ENCODE measurements at regions not wholly inside any gene's neighbourhood (a gene's known extent, or its start where the extent isn't known, plus 50 kb on each side); places are given as distances from the start of the nearest gene placed in this dataset.

GRCh38 chr6:15735567-15736265, 72.9 kb upstream of the DTNBP1 start:
- DNase-seq (ENCODE audit: low spot score) = no peak

DNA sequence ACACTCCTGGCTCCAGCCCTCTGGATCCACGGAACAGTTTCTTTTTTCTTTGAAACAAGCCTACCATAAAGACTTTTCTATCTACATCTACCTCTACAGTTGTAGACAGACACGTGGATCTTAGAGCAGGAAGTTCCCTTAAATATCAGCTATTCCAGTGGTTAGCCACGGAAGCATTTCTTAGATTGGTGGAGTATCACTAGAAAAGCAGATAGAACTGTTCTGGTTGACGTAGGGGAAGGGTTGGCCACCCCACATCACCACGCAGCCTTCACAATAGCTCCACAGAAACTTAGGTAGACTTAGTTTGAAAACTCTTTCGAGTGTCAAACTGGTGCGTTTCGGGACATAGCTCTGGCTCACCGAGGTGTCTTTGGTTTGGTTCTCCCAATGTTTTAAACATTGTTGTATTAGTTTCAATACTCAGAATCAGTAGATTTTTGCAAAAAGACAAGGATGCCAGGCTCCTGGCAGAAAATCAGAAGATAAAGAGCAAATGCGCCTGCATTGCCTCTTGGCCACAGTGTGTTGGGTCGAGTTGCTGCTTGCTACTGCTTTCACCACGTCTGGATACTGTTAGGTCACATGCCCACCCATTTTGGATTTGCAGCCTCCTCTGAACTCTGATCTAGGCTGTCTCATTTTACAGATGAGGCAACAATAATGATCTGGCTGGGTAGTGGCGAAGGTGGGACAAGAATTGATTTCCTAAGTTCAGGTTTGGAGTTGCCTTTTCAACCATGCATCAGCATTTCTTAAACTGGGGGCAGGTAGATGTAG, 71.5 kb upstream of the DTNBP1 start:
- DNase-seq (ENCODE audit: low spot score) = no peak

GRCh38 chr6:15730922-15731321, 68.1 kb upstream of the DTNBP1 start:
- DNase-seq (ENCODE audit: low spot score) = no peak

DNA sequence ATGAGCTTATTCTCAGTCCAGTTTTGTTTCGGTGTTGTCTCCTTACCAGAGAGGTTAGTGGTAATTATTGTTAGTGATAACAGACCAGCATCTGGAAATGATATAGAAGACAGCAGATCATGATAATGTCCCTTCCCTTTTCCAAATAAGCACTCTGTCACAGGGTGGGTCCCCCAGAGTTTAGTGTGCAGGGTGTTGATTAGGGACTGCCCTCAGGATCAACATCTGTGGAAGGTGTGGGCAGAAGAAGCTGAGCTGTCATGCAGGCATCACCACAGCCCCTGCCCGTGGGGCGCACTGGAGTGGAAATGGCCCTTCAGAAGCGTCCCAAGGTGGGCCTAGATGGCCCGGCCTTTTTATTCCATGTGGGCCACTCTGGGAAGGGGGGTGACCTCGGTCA, 67.6 kb upstream of the DTNBP1 start:
- DNase-seq (ENCODE audit: low spot score) = peak; percentile 16

GRCh38 chr6:15722731-15723130, 59.9 kb upstream of the DTNBP1 start:
- no peak for DNase-seq (ENCODE audit: low spot score)

DNA sequence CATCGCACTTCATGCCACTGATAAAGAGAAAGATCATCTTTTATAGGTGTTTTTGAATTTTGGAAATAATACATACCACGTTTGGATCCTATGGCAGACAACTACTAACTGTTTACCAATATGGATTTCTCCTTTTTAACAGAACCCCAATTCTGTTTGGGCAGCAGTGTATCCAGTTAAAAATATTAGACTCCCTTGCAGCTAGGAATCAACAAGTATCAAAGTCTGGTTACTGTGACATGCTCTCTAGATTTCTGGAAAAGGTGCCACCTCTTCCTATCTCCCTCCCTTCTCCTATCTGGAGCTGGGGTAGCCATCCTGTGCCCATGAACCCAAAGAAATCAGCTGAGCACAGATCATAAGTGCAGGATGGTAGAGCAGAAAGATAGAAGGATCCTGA, 54.1 kb upstream of the DTNBP1 start:
- DNase-seq (ENCODE audit: low spot score) = no peak

DNA sequence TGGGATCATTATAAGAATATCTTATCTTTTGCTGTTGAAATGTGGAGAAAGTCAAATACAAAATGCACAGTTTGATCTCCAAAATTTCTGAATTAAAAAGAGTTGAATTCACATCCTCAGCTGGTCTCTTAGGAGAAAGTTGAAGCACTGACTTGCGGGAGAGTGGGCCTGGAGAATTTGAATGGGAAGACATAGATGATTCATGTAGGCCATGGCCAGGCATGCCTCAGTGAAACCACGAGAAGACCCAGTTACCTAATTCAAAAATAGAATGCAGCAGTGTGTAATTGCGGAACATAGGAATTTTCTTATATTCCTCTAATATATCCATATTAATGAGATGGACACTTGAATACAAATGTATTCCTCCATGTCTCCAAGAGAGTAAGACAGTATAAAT, 53.0 kb upstream of the DTNBP1 start:
- DNase-seq (ENCODE audit: low spot score) = no peak

DNA sequence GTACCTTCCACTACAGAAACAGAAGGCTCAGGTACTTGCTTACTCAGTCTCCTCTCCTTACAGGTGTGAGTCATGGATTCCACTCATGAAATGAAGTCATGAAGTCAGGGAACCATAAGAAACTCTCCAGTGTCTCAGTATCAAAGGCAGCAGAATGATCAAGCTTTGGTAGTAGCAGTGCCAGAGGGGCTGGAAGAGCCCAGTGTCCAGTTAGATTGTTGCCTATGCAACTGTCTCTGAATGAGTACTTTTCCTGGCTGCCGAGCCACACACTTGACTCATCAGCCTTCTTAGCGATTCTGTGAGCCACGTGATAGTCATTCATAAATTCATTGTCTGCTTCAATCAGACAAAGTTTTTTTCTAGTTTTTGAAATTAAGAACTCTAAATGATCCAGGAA, 52.2 kb upstream of the DTNBP1 start:
- DNase-seq (ENCODE audit: low spot score) = no peak

- DNase-seq (ENCODE audit: low spot score) = no peak
These were observed 51.8 kb upstream of the DTNBP1 start for GRCh38 chr6:15714658-15715057.

GRCh38 chr6:15713325-15713724, 50.5 kb upstream of the DTNBP1 start:
- no peak for DNase-seq (ENCODE audit: low spot score)

DNA sequence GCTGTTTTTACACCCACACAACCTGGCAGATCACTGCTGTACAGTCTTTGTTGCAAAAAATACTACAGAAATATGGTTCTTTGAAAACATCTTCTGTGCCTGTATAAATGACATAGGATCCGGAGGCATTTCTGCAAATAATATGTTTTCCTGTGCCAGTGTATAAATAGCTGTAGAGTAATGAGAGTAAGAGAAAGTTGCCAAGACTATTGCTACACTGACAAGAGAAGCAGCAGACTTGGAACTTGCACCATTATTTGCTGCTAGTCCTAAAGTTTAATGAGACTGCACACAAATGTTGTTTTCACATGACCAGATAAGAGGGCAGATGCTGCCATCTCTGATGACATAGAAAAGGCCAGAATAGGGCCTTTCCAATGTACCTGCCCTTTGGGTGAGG, 50.0 kb upstream of the DTNBP1 start:
- DNase-seq (ENCODE audit: low spot score) = no peak

Measured in hematopoietic multipotent progenitor cell treated with erythropoietin and hydrocortisone succinate and interleukin-3 and kit ligand, for 17 days (in vitro differentiated cells).